ENCODE measurements at regions not wholly inside any gene's neighbourhood (a gene's known extent, or its start where the extent isn't known, plus 50 kb on each side); places are given as distances from the start of the nearest gene placed in this dataset.
"Not testable (repeated sequence)": the region's sequence is repeated elsewhere in the genome, so short reads cannot be mapped to it uniquely, and the experiment has no call there.

DNA sequence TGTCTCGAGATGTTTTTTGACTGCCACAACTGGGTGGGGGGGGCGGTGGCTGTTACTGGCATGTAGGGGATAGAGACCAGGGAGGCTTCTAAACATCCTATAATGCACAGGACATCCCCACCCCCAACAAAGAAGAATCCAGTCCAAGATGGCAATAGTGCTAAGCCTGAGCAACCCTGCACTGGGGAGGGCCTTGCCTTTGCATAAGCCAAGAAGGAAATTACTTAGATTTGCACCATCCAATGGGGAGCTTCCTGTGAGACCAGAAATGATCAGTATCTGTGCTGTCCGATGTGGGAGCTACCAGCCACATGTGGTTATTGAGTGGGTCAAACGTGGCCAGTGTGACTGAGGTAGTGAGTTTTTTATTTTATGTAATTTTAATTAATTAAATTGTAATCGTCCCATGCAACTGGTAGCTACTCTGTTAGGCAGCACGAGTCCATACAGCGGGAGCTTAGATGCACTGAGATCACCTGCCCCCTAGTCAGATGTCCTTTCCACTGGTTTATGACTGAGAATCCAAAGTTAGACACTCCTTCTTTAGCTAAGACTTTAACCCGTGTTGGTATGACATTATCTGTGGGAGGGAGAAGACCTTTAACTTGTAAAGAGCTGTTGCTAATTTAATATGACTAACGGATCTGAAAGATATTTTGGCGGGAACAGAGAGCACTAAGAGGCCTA lies 97.4 kb upstream of the NEDD9 start:
- no peak for DNase-seq (ENCODE audit: low read depth)

DNA sequence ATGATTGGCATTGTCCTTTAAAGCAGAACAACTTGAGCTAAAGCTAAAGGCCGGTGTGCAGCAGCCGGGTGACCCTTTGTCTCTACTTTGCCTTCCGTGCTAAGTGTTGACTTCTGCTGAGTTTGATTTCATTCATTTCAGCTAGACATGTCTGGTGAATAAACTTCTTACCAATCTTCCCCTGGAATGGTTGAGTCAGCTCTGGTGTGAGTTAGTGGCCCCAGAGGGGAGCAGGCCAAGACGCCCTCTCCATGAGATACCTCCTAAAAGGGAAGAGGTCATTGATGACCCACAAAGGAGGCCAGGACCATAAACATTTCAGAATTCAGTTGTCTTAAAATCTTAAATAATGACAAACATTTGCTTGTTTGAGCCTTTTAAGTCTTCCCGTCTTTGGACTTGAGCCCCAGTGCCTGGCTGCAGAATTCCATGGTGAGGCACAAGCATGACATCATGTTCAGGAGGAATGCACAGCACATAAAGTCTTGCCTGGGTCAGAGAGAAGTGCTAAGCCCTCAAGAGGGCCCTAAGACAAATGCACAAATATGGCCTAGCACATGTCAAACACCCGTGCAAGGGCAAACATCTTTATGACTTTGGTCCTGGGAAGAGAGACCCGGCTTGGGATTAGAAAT lies 96.3 kb upstream of the NEDD9 start:
- DNase-seq (ENCODE audit: low read depth): no peak

DNA sequence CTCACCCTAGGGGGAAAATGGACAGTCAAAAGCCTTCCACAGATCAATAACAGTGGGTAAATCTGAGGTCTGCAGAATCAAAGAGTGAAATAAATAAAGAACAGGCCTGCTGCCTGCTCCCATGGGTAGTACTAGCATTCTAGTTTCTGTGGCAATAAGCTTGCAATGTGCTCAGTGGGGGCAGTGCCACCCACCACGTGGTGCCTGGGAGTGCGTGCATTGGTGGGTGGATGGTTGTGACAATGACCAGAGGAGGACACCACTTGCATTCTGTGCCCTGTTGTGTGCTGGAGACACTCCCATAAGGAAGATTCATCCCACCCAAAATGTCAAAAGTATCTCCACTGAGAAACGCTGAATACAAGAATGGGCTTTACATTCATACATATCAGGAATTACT lies 95.5 kb upstream of the NEDD9 start:
- DNase-seq (ENCODE audit: low read depth): no peak

DNA sequence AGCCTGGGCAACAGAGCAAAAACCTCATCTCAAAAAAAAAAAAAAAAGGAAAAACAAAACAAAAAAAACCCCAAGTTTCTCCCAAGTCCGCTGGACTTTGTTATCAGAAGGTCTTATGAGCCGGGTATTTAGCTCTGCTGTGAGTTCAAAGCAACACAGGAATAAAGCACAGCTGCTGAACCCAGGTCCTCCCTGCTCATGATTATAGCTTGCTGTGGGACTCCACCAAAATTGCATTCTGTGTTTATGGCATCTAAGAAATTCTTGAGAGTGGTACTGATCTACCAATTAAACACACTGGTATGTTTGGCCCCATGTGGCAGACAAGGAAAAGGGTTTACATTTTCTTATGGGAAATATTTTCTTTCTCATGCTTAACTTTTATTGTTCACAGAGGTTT lies 93.6 kb upstream of the NEDD9 start:
- no peak for DNase-seq (ENCODE audit: low read depth)

DNA sequence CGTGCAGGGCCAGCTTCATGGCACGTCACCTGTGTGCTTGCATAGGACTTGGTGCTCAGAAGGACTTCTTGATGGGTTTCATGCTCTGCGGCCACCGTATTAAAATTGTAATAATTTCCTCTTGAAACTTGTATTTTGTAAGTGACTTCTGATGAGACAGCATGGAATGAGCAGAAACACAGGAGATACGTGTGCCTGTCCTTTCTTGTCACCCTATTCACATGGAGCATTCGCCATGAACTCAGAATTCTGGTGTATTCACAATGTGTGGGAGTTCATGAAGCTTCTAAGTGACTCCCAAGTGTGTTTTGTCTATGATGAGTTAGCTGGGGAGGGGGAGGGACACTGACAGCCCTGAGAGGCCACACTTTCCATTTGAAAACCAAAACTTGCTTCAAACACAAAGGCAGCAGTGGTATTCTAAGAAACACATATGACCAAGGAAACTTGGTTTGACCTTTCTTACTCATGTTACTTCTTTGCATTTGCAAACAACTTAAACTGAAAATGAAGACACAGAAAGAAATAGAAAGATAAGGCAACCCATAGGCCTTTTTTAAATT lies 92.1 kb upstream of the NEDD9 start:
- no peak for DNase-seq (ENCODE audit: low read depth)

DNA sequence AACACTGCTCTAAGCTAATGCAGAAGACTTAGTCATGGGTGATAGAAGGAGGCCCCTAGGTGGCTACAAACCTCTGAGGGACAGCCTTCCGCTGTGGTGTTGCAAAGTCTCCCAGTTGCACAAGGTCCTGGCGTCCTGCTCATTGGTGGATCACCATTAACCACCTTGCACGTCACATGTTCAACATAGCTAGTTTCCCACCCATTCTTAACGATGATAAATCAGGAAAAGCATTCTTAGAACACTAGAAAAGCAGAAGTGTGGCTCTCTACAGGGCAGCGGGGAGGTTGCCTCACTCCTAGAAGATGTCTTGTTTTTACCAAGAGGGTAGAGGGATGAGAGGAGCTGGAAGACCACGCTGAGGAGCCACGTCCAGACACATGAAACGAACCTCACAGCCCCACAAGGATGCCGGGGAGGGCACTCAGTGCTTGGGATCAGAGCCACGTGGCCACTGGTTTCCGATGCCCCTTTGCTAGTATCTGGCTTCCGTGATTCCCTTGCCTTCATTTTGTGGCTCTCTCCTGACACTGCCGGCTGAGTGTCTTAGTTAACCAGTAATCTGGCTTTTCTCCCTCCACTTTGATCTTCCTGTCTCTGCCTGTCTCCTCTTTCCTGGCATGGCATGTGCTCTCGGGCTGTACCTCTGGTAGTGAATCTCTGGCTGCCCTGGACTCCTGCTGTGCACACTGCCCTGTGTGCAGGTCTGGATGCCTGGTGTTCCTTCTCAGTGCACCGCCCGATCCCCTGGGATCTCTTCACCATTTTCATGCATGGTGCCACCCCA lies 91.4 kb upstream of the NEDD9 start:
- DNase-seq (ENCODE audit: low read depth): no peak

DNA sequence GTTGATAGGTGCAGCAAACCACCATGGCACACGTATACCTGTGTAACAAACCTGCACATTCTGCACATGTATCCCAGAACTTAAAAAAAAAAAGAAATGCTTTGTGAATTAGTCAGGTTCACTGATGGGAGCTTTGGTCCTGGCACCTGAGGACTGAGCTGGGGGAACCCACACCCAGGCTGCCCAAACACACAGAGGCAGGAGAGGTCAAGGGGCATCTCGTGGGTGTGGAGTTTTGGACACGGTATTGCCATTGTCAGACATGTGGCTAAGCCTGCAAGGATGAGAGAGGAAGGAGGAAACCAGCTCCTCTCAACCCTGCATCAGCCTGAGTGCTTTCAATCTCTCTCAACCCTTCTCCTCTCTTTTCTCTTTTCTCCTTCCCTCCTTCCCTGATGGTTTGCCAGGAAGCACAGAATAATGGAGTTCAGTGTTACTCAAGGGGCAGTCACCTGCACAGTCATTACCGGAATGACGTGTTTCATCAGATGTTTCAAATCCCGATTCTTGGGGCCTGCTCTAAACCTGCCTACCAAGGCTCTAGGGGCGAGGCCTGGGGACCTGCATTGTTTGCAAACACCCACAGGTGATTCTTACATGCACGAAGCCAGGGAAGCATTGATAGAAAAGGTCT lies 89.9 kb upstream of the NEDD9 start:
- DNase-seq (ENCODE audit: low read depth): no peak

DNA sequence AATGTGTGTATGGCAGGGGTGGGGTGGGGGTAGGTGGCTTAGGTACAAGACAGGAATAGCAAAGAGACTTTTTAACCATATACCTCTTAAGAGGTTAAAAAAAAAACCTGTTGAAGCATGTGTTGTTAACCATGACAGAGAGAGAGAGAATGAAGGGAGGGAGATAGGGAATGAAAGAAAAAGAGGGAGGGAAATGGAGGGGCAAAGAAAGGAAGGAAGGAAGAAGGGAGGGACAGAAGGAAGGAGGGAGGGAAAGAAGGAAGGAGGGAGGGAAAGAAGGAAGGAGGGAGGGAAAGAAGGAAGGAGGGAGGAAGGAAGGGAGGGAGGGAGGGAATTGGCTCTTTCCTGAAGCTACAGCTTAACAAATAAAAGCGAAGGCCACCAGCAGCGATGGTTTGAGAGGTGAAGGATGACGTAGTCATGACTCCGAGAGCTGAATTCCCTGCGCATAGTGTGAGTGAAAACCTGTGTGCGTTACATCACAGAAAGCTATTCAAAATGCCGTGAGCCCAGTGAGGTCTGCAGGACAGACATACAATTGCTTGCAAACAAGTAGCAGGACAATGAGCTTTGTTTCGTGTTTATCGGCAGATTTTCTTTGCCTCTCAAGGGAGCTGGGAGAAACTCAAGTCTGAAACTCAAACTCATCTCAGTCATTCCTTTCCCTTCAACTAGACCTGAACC lies 88.6 kb upstream of the NEDD9 start:
- no peak for DNase-seq (ENCODE audit: low read depth)

DNA sequence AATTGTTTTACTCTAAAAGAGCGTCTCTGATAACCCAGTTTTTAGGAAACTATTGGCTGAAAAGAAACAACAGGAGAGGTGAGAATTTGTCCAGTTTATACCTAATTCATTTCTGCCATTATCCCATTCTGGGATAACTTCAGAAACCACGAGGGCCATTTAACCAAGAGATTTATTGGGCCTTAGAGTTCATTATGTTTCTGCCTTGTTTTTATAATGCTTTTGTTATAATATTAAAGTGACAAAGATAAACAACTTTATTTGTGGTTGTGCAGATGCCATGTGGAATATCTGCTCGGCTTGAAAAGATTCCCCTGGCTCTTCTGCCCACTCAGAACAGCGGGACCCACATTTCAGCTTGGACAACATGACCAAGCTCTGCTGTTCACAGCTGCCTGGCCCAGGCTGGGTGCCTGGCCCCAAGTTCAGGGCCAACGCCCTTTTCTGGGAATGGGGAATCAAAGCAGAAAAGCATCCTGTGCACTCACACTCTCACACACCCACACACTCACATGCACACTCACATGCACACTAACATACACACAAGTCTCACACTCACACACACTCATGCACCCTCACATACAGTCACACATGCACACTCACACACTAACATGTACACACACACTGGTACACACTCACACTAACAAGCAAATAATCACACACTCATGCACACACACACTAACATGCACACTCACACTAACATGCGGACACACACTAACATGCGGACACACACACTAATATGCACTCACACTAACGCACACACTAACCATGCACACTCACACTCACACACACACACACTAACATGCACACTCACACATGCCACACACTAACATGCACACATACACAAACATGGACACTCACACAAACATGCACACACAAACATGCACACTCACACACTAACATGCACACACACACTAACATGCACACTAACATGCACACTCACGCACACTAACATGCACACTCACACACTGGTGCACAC lies 86.7 kb upstream of the NEDD9 start:
- peak; percentile 36 for DNase-seq (ENCODE audit: low read depth)

DNA sequence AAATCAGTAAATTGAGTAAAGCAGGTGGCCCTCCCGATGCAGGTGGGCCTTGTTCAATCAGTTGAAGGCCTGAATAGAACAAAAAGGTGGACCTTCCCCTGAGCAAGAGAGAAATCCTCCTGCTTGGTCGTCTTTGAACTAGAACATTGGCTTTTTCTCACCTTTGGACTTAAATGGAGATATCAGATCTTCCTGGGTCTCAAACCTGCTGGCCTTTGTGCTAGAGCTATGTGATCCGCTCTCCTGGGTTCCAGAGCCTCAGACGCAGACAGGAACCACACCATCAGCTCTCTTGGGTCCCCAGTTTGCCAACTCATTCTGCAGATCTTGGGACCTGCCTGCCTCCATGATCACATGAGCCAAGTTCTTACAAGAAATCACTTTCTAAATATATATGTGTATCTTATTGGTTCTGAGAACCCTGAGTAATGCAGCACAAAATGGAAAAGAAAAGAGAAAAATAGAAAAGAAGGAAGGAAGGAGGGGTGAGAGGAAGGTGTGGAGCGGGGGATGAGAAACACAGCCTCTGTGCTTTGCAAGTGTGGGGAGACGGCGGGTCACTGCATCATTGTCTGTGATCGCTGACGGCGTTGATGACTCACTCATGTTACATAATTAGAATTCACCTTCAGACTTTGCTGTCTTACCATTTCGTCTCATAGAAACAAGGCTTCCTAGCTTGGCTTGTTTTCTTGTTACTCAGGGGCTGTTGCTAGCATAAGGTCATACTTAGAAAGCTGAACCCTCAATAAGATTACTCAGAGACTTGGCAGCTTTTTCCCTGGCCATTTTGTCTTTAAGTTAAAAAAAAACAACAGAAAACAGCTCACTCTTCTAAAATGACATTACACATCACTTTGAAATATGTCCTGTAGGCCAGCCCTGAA lies 85.7 kb upstream of the NEDD9 start:
- peak; percentile 76 for DNase-seq (ENCODE audit: low read depth)

DNA sequence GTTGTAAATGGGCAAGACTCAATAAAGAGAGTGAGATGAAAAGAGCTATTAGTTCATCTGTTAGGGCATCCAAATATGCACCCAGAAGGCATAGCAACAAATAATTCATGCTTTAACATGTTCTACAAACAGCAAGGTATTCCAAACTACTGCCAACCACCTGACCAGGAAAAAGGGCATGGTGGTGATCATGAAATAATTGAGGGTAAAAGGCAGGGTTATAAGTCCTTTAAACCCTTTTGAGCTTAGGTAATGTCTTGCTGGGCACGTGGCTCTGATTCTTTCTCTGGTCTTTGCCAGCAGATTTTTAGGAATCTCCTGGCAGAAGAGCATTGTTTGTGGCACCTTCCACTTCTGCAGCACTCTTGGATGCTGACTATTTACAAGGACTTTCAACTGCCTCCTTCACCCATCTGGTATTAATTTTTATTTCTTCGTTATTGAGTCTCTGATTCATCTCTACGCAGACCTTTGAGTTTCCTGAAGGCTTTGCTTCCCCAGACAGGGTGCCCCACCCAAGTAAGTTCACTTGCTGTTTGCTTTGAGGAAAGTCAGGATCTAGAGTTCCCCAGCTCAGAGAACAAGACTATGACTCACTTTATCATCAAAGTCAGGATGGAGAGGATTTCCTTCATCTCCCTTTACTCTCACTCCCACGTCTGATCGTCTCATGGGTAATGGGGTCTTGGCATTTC lies 83.4 kb upstream of the NEDD9 start:
- peak; percentile 16 for DNase-seq (ENCODE audit: low read depth)

DNA sequence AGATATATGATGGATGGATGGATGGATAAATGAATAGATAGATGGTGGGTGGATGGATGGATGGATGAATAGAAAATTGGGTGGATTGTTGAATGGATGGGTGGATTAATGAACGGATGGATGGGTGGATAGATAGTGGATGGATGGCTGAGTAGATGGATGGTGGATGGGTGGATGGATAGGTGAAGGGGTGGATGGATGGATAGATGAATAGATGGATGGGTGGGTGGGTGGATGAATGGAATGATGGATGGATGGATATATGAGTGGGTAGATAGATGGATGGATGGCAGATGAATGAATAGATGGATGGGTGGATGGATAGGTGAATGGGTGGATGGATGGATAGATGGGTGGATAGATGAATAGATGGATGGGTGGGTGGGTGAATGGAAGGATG lies 80.7 kb upstream of the NEDD9 start:
- DNase-seq (ENCODE audit: low read depth): no peak

DNA sequence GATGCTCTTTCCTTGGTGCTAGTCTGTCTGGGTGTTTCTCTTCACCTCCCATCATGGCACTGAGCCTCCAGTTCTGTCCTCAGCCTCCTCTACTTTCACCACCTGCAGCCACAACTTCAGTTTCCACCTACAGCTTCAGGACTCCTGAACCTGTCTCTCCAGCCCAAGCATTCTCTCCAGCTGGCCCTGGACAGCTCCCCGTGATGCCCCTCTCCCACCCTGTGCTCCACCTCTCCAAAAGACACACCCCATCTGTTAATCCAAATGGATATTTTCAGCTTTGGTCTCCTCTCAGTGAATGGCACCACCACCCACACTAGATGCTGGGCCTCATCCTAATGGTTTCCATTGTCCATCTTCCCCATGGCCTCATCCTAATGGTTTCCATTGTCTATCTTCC lies 79.5 kb upstream of the NEDD9 start:
- no peak for DNase-seq (ENCODE audit: low read depth)

DNA sequence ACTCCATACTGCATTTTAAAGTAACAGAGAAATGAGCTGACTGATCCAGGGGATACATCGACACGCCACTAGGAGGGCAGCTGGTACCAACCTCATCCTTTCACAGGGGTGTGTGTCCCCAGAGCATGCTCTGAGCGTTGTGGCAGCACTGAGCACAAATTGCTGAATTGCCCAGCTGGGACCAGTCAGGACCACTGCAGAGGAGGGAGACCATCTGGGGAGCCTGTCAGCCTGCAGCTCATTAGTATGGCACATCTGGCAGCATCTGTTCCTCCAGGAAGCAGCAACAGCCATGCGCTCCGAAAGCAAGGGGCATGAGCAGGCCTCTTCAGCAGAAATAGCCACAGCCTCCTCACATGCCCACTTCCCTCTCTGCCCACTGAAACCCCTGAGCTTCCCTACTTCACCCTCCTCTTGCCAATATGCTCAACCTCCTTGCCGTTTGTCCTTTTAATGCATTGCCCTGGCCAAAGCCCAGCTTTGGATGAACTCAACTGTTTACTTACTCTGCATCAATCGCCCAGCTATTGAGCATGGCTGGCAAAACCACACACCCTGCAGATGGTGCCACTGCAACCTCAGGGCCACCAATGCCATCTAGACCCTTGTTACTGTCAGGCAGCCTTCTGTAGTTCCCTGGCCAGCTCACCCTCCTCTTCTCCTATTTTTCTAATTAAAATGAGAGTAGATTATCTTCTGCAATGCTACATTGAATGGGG lies 77.6 kb upstream of the NEDD9 start:
- DNase-seq (ENCODE audit: low read depth): no peak

DNA sequence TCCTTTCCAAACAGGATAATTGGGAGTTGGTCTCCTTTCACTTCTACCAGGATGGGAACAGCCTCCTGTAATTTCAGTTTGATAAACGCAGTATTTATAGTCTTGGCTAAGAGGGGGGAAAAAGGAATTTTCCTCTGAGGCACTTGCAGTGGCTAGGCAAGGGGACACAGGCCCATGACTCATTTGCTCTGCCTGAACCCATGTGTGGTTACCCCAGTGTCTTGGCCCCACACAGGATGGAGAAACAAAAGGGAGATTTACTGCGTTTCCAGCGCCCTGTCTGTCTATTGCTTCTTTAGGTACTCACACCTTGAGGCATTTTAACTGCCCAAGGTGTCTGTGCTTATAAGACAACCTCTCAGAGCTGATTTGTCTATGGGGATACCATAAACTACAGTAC lies 74.8 kb upstream of the NEDD9 start:
- no peak for DNase-seq (ENCODE audit: low read depth)

DNA sequence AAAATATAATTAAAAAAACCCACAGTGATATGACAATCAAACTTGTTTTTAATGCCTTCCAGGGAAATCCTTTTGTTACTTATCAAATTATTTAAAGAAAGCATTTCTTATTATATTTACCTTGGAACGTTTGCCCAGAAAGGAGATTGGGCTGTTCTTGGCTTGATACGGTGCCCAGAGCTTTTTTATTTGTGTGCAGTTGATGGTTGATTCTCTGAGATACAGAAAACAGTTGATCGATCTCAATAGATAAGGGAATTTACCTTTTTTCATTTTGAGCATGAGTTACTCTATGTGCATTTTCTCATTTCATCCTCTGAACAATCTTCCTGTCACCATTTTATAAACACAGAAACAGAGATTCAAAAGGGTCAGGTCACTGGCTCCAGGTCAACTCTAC lies 72.5 kb upstream of the NEDD9 start:
- no peak for DNase-seq (ENCODE audit: low read depth)

DNA sequence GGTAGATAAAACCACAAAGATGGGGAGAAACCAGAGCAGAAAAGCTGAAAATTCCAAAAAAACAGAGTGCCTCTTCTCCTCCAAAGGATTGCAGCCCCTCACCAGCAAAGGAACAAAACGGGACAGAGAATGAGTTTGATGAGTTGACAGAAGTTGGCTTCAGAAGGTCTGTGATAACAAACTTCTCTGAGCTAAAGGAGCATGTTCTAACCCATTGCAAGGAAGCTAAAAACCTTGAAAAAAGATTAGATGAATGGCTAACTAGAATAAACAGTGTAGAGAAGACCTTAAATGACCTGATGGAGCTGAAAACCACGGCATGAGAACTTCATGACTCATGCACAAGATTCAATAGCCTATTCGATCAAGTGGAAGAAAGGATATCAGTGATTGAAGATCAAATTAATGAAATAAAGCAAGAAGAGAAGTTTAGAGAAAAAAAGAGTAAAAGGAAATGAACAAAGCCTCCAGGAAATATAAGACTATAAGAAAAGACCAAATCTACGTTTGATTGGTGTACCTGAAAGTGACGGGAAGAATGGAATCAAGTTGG lies 67.5 kb upstream of the NEDD9 start:
- not testable (repeated sequence) for DNase-seq (ENCODE audit: low read depth)

Data from myocyte (in vitro differentiated cells).